Hepatocyte (in vitro differentiated cells): ENCODE measurements at regions not wholly inside any gene's neighbourhood (a gene's known extent, or its start where the extent isn't known, plus 50 kb on each side); places are given as distances from the start of the nearest gene placed in this dataset.

Experiments used
- DNase-seq: peaks from one replicate; pipeline ENCODE4 v3.0.0-alpha.2; 2016; ENCODE audit warnings: low spot score
- H2AFZ ChIP-seq: fragments of 200-600 bp; sonication (generic); 2 replicates; pipeline ENCODE4 v1.6.0; 2016; ENCODE audit warnings: antibody characterized with exemption, mild to moderate bottlenecking
- H3K27ac ChIP-seq: fragments of 200-600 bp; sonication (generic); 2 replicates; pipeline ENCODE4 v1.5.1; 2016; ENCODE audit warnings: mild to moderate bottlenecking
- H3K27me3 ChIP-seq: fragments of 200-600 bp; sonication (generic); 2 replicates; pipeline ENCODE4 v1.6.1; 2016
- H3K36me3 ChIP-seq: fragments of 200-600 bp; sonication (generic); replicated peaks from 2 replicates; pipeline ENCODE4 v1.5.1; 2016; ENCODE audit warnings: low read depth; ENCODE audit not compliant: insufficient read depth
- H3K4me1 ChIP-seq: fragments of 200-600 bp; sonication (generic); 2 replicates; pipeline ENCODE4 v1.5.1; 2016; ENCODE audit warnings: mild to moderate bottlenecking, moderate library complexity; ENCODE audit not compliant: insufficient read depth
- H3K4me2 ChIP-seq: fragments of 200-600 bp; sonication (generic); 2 replicates; pipeline ENCODE4 v1.6.0; 2016
- H3K4me3 ChIP-seq: fragments of 200-600 bp; sonication (generic); 2 replicates; pipeline ENCODE4 v1.5.1; 2016; ENCODE audit warnings: mild to moderate bottlenecking
- H3K79me2 ChIP-seq: fragments of 200-600 bp; sonication (generic); 2 replicates; pipeline ENCODE4 v1.6.0; 2017; ENCODE audit warnings: mild to moderate bottlenecking
- H3K9me2 ChIP-seq: fragments of 200-600 bp; sonication (generic); replicated peaks from 2 replicates; pipeline ENCODE4 v1.6.0; 2017; ENCODE audit warnings: mild to moderate bottlenecking; ENCODE audit not compliant: insufficient read depth
- H3K9me3 ChIP-seq: fragments of 200-600 bp; sonication (generic); 2 replicates; pipeline ENCODE4 v1.5.1; 2016; ENCODE audit warnings: low read depth, mild to moderate bottlenecking
- H4K20me1 ChIP-seq: fragments of 200-600 bp; sonication (generic); 2 replicates; pipeline ENCODE4 v1.6.0; 2016; ENCODE audit warnings: mild to moderate bottlenecking; ENCODE audit not compliant: insufficient read depth, poor library complexity, severe bottlenecking
- CTCF ChIP-seq: fragments of 200-600 bp; sonication (generic); IDR thresholded peaks from 2 replicates; pipeline ENCODE4 v1.5.1; 2016; ENCODE audit warnings: antibody characterized with exemption, mild to moderate bottlenecking; ENCODE audit not compliant: poor library complexity
- EZH2 ChIP-seq: fragments of 200-600 bp; sonication (generic); IDR thresholded peaks from 2 replicates; pipeline ENCODE4 v1.6.1; 2016; ENCODE audit warnings: antibody characterized with exemption, mild to moderate bottlenecking, borderline replicate concordance
- EZH2phosphoT487 ChIP-seq: fragments of 200-600 bp; sonication (generic); IDR thresholded peaks from one replicate; pipeline ENCODE4 v1.6.1; 2018; ENCODE audit warnings: antibody characterized with exemption, mild to moderate bottlenecking, low read depth, moderate library complexity; ENCODE audit not compliant: unreplicated experiment, severe bottlenecking
- WGBS: methylation state at CpG from one replicate; pipeline ENCODE4 v1.1.6; 2016; ENCODE audit warnings: low lambda C conversion rate; ENCODE audit errors: missing lambda C conversion rate; 5-methylcytosine and 5-hydroxymethylcytosine counted together

GRCh38 chr16:5838725-5839124 lies 741.1 kb upstream of the EEF2KMT start:
- H3K4me2 ChIP-seq = no peak overlapping the region
- DNase-seq = no peak
- no peaks in the 10 kb centered on the region for H3K9me3 ChIP-seq
- H3K4me3 ChIP-seq = no peak overlapping the region
- H2AFZ ChIP-seq = no peak overlapping the region
- no peaks in the 10 kb centered on the region for H3K36me3 ChIP-seq
- H3K4me1 ChIP-seq = no peaks in the 10 kb centered on the region
- no peaks in the 10 kb centered on the region for H3K9me2 ChIP-seq
- WGBS = 85% methylated on average over 3 of the region's 3 CpGs
- no peaks in the 10 kb centered on the region for H3K79me2 ChIP-seq
- no peaks in the 10 kb centered on the region for H4K20me1 ChIP-seq
- no peak overlapping the region for H3K27ac ChIP-seq
- H3K27me3 ChIP-seq = no peaks in the 10 kb centered on the region
- no peak for TF ChIP-seq CTCF
- TF ChIP-seq EZH2 = no peak

GRCh38 chr16:5838071-5838470 lies 740.5 kb upstream of the EEF2KMT start:
- Histone ChIP-seq H3K27me3 (no peaks in the 10 kb centered on the region), H3K4me1 (no peaks in the 10 kb centered on the region), H2AFZ (no peak overlapping the region), H3K36me3 (no peaks in the 10 kb centered on the region), H3K4me2 (no peak overlapping the region), H3K79me2 (no peaks in the 10 kb centered on the region), H3K27ac (no peak overlapping the region), H3K4me3 (no peak overlapping the region), H4K20me1 (no peaks in the 10 kb centered on the region), H3K9me2 (no peaks in the 10 kb centered on the region), H3K9me3 (no peaks in the 10 kb centered on the region)
- TF ChIP-seq EZH2phosphoT487 (no peak), EZH2 (no peak), CTCF (no peak)
- 93% methylated on average over 7 of the region's 7 CpGs for WGBS
- no peak for DNase-seq

- Histone ChIP-seq H3K27ac (no peak overlapping the region), H3K9me2 (no peaks in the 10 kb centered on the region), H3K79me2 (no peaks in the 10 kb centered on the region), H3K27me3 (no peaks in the 10 kb centered on the region), H3K4me3 (no peak overlapping the region), H3K4me1 (no peaks in the 10 kb centered on the region), H4K20me1 (no peaks in the 10 kb centered on the region), H3K4me2 (no peak overlapping the region), H3K36me3 (no peaks in the 10 kb centered on the region), H3K9me3 (no peaks in the 10 kb centered on the region), H2AFZ (no peak overlapping the region)
- DNase-seq = no peak
- 80% methylated on average over 8 of the region's 8 CpGs for WGBS
- TF ChIP-seq EZH2phosphoT487 (no peak), EZH2 (no peak), CTCF (no peak)
Observed at GRCh38 chr16:5837007-5837670, 739.5 kb upstream of the EEF2KMT start.

- H3K4me2 ChIP-seq = no peak overlapping the region
- H3K36me3 ChIP-seq = no peaks in the 10 kb centered on the region
- no peak overlapping the region for H2AFZ ChIP-seq
- no peaks in the 10 kb centered on the region for H3K9me3 ChIP-seq
- H3K4me3 ChIP-seq = no peak overlapping the region
- whole genome bisulfite sequencing = 81% methylated on average over 8 of the region's 8 CpGs
- no peaks in the 10 kb centered on the region for H3K9me2 ChIP-seq
- TF ChIP-seq EZH2 = no peak
- TF ChIP-seq CTCF = no peak
- TF ChIP-seq EZH2phosphoT487 = no peak
- no peaks in the 10 kb centered on the region for H4K20me1 ChIP-seq
- no peaks in the 10 kb centered on the region for H3K27me3 ChIP-seq
- H3K27ac ChIP-seq = no peak overlapping the region
- no peak for DNase-seq
- no peaks in the 10 kb centered on the region for H3K4me1 ChIP-seq
- H3K79me2 ChIP-seq = no peaks in the 10 kb centered on the region
Observed at GRCh38 chr16:5835876-5836275, 738.3 kb upstream of the EEF2KMT start.
